ENCODE measurements at regions not wholly inside any gene's neighbourhood (a gene's known extent, or its start where the extent isn't known, plus 50 kb on each side); places are given as distances from the start of the nearest gene placed in this dataset.
"Not testable (repeated sequence)": the region's sequence is repeated elsewhere in the genome, so short reads cannot be mapped to it uniquely, and the experiment has no call there.

- intact Hi-C loops (cut with DNase I); H3K4me3 ChIP-seq; H3K27me3 ChIP-seq (ENCODE audit: insufficient read depth in 3 of 3, low read length in 2 of 3); H3K27ac ChIP-seq; H3K9me3 ChIP-seq; H3K4me1 ChIP-seq; ATAC-seq; H3K36me3 ChIP-seq (ENCODE audit: insufficient read depth in 1 of 2, low read depth in 1 of 2); DNase-seq: not testable (repeated sequence)
- no CpG with 5 or more reads among the region's 5 CpGs for WGBS, 3 donors
These were observed 454.3 kb upstream of the SLITRK6 start for GRCh38 chr13:86253497-86253896.

GRCh38 chr13:86255820-86256219, 456.6 kb upstream of the SLITRK6 start:
- H3K4me1 ChIP-seq; H3K27ac ChIP-seq; H3K9me3 ChIP-seq; H3K36me3 ChIP-seq (ENCODE audit: insufficient read depth in 1 of 2, low read depth in 1 of 2); DNase-seq; intact Hi-C loops (cut with DNase I); H3K4me3 ChIP-seq; H3K27me3 ChIP-seq (ENCODE audit: insufficient read depth in 3 of 3, low read length in 2 of 3); ATAC-seq: not testable (repeated sequence)
- no CpG with 5 or more reads among the region's 2 CpGs for WGBS, 3 donors

DNA sequence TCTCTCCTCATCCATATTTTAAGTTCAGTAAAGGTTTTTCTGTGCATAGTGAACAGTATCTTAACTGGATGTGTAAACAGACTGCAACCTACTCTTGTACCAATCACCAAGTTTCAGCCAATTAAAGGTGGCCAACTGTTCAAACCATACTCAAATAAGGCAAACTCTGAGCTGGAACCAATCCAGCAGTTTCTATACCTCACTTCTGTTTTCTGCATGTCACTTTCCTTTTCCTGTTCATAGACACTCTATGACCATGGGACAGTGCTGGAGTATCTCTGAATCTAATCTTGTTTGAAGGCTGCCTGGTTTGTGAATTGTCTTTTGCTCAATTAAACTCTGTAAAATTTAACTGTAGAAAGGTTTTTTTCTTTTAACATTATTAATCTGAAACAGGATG, 470.3 kb upstream of the SLITRK6 start:
- TF ChIP-seq CTCF (IDR thresholded peaks at IDR 0.05), result no peak
- no peak overlapping the region for H3K27ac ChIP-seq
- ATAC-seq (no peak), DNase-seq (no peak)
- no peaks in the 10 kb centered on the region for H3K4me1 ChIP-seq
- no peak overlapping the region for H3K4me3 ChIP-seq
- intact Hi-C loops (cut with DNase I), result no loop called here
- H3K9me3 ChIP-seq, result no peaks in the 10 kb centered on the region
- H3K27me3 ChIP-seq (ENCODE audit: insufficient read depth in 3 of 3, low read length in 2 of 3), result no peaks in the 10 kb centered on the region
- no peaks in the 10 kb centered on the region for H3K36me3 ChIP-seq (ENCODE audit: insufficient read depth in 1 of 2, low read depth in 1 of 2)

GRCh38 chr13:86282442-86282841, 483.2 kb upstream of the SLITRK6 start:
- no peak for ATAC-seq
- 10 to 18% (median 17%) methylated on average over 2 of the region's 2 CpGs for WGBS, 3 donors
- no peak for TF ChIP-seq CTCF (IDR thresholded peaks at IDR 0.05)

DNA sequence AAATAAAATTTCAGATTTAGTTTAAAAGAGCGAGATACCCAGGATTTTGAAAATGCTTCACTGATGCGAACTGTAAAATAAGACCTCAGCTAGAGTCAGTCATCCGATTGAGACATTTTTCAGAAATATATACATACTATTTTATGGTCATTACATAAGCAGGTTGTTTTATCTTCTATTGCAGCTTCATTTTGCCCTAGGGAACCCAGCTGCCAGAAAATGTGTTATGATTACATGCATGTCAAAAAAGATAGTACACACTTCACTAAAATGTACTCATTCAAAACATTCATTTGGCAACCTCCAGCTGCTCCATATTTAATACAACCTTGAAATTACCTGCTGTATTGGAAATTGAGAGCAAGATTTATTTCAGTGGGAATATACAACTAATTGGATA, 483.8 kb upstream of the SLITRK6 start:
- ATAC-seq, result no peak
- no peak for DNase-seq
- no peaks in the 10 kb centered on the region for H3K9me3 ChIP-seq
- no peak overlapping the region for H3K4me3 ChIP-seq
- H3K27me3 ChIP-seq (ENCODE audit: insufficient read depth in 3 of 3, low read length in 2 of 3), result no peaks in the 10 kb centered on the region
- intact Hi-C loops (cut with DNase I), result no loop called here
- H3K27ac ChIP-seq, result no peak overlapping the region
- no peaks in the 10 kb centered on the region for H3K36me3 ChIP-seq (ENCODE audit: insufficient read depth in 1 of 2, low read depth in 1 of 2)
- H3K4me1 ChIP-seq, result no peaks in the 10 kb centered on the region
- 80 to 83% (median 82%) methylated on average over 3 of the region's 3 CpGs for whole genome bisulfite sequencing, 3 donors
- no peak for TF ChIP-seq CTCF (IDR thresholded peaks at IDR 0.05)

More at GRCh38 chr13:86282442-86282841, 483.2 kb upstream of the SLITRK6 start:
- Histone ChIP-seq H3K4me1 (no peaks in the 10 kb centered on the region), H3K27me3 (ENCODE audit: insufficient read depth in 3 of 3, low read length in 2 of 3) (no peaks in the 10 kb centered on the region), H3K27ac (no peak overlapping the region), H3K9me3 (no peaks in the 10 kb centered on the region), H3K36me3 (ENCODE audit: insufficient read depth in 1 of 2, low read depth in 1 of 2) (no peaks in the 10 kb centered on the region), H3K4me3 (no peak overlapping the region)
- intact Hi-C loops (cut with DNase I), result no loop called here
- DNase-seq, result no peak

GRCh38 chr13:86298725-86299124, 499.5 kb upstream of the SLITRK6 start:
- no peak overlapping the region for H3K4me3 ChIP-seq
- intact Hi-C loops (cut with DNase I), result no loop called here
- ATAC-seq (no peak), DNase-seq (no peak)
- H3K4me1 ChIP-seq, result no peaks in the 10 kb centered on the region
- H3K36me3 ChIP-seq (ENCODE audit: insufficient read depth in 1 of 2, low read depth in 1 of 2), result no peaks in the 10 kb centered on the region
- WGBS, 3 donors, result 62 to 74% (median 68%) methylated on average over 3 of the region's 3 CpGs
- H3K9me3 ChIP-seq, result no peaks in the 10 kb centered on the region
- no peaks in the 10 kb centered on the region for H3K27me3 ChIP-seq (ENCODE audit: insufficient read depth in 3 of 3, low read length in 2 of 3)
- no peak overlapping the region for H3K27ac ChIP-seq
- TF ChIP-seq CTCF (IDR thresholded peaks at IDR 0.05), result no peak
